GM21381 (cell line): ENCODE measurements at regions not wholly inside any gene's neighbourhood (a gene's known extent, or its start where the extent isn't known, plus 50 kb on each side); places are given as distances from the start of the nearest gene placed in this dataset.
"Not testable (repeated sequence)": the region's sequence is repeated elsewhere in the genome, so short reads cannot be mapped to it uniquely, and the experiment has no call there.

Experiments used
- ATAC-seq: cut with Tn5 transposase; IDR thresholded peaks from one replicate; pipeline ENCODE4 v1.9.1; 2021; ENCODE audit warnings: mild to moderate bottlenecking, moderate library complexity; ENCODE audit not compliant: unreplicated experiment

DNA sequence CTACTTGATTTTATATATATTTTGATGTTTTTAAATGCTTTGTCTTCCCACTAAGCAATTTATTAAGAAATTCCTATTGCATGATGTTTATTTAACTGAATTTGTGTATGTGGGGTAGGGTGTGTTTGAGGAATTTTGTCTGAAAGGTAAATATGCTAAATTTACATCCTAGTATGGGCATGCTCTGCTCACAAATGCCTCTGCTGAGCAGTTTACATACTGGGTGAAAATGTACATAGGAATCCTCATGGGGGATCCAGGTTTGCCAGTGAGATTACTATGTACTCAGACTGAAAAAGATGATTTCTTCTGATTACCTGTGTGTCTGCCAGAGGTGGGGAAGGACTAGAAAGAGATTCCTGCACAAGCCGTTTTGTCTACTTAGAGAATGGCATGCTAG is 126.6 kb downstream of the DISP1 start:
- no peak for ATAC-seq

DNA sequence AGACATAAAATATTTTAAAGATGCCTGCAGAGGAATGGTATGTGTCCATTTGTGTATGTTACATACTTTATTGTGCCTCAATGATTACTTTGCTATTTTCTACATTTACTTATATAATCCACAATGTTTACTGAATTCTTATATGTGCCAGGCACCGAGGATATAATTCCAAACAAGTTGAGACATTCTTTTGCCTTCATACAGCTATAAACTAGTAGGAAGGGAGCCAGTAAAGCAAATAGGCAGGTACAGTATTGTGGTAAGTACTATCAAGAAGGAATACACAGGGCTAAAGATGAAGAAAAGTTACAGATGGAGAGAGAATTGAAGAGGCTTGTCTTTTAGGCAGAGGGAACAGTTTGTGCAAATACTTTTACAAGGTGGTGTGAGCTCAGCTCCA is 131.6 kb downstream of the DISP1 start:
- ATAC-seq = no peak

DNA sequence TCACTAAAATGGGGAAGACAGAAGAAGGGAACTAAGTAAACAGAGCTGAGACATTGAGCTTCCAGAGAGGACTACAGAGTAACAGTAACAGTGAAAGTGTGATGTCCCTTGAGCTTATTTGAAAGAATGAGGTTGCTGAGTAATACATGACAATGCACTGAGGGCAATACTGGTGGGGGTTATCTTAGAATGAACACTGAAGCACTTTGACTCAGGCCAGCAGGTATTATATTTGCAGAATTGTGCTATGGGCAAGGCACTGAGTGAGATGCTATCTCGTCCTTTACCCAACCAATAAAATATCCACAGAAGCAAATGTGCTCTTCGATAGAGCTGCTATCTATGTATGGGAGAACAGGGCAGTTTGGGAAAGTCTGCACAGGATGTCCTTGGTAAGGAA is 133.2 kb downstream of the DISP1 start:
- ATAC-seq = no peak

DNA sequence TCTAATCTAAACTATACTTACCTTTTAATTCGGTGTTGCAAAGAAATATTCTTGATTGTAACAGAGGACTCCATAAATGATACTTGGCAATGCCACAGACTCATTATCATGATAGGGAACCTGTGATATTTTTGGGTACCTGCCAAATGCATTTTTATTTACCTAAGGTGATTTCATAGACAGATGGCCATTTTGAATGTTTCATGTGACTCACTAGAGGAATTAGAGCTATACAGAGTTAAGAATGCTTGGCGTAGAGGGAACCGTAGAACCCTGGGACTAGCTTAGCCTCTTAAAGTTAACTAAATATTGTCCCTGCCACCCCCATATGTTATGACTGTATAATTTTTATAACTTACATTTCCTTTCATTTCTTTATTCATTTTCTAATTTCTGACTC is 136.1 kb downstream of the DISP1 start:
- no peak for ATAC-seq

DNA sequence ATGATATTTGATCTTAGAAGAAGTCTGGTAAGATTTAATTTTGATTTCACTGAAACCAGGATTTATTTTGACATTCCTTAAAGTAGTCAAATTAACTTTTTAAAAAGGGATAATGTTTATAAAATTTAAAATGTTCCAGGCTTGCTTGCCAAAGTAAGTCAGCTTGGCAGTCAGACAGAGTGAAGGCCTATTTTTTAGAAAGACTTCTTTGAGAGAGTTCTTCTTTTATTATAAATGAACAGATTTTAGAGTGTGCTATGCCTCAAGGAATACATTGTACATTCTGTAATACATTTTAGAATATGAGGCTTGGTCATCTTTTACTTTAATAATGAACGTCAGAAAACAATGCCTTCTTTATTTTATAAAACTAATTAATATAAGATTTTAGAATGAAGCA is 138.7 kb downstream of the DISP1 start:
- ATAC-seq = no peak

GRCh38 chr1:222955964-222956363 is 141.1 kb downstream of the DISP1 start:
- ATAC-seq = no peak

- ATAC-seq = no peak
These were observed 141.8 kb downstream of the DISP1 start for GRCh38 chr1:222956601-222957000.

DNA sequence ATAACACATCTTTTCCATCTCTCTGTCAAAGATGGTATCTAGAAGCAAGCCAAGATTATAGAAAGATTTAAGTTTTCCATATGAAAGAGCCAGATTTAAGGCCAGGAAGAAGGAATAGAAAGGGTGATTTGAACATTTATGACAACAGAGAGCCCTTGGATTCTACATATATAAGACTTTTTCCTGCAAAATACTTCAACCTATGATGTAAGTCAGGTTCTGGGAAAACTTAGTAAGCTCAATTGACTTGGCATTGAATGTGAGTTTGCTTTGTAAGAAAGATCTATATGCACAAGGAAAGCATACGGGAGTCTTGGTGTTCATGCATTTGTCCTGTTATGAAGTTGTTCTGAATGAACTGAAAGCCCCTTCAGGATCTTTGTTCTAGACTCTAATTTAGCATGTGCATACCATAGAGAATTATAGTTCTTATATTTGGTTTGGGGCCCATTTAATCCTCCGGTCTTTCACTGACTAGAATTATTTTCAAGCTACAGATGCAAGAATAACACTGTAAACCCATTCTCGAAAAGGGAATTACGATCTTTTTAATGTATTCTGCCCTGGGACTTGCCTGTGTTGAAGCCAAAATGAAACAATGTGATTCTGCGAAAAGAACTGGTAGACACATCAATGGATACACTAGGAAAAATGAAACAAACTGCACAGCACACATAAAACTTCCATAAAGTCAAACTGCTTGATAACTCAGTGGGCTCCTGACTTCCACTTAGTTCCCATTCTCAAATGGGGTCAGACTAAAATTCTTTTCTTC is 152.8 kb downstream of the DISP1 start:
- no peak for ATAC-seq

DNA sequence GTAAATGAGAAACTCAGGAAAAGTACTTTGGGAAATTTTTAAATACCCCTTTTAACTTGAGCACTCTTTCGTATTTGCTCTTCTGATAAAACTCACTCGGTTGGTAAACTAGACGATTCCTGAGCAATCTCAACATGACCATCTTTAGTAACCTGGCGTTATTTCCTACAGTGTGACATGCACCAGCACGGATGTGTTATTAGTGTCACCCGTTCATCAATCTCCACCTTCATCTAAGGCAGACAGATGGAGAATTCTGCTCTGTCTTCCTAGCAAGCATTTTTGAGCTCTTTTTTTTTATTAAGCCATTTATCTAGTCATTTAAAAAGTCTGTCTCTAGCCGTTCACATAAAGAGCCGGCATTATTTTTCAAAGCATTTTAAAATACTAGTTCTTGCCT is 155.2 kb downstream of the DISP1 start:
- ATAC-seq = no peak

GRCh38 chr1:222970711-222971110 is 155.9 kb downstream of the DISP1 start:
- no peak for ATAC-seq

- ATAC-seq = no peak
These were observed 156.3 kb downstream of the DISP1 start for GRCh38 chr1:222971146-222971545.

- ATAC-seq = no peak
These were observed 158.7 kb downstream of the DISP1 start for GRCh38 chr1:222973561-222973960.

- ATAC-seq = no peak
These were observed 159.7 kb downstream of the DISP1 start for GRCh38 chr1:222974496-222974895.

DNA sequence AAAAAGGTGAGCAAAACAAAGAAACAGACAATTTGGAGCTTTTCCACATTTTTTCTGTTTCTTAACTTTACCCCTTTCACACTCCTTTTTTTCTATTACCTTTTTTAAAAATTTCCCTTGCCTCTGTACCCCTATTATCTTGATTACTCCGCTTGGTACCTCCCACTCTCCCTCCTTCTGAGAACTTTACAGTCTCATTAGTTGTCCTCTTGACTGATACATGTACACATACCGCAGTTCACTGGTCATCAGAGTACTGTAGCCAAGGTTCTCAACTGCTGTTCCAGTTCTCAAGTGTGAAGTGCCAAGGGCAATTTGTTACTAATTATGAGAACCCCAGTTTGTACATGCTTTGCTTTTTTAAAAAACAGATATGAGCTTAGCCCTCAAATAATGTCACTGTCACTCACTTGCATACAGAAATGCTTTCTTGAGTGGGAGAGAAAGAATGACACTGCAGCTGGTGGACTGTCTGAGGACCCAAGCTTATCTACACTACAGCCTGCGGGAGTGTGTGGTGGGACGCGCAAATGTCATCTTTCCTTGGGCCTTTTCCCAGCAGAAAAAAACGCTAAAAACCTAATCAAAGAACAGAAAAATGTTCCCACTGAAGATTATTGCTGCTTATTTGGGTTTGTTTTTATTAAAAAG is 160.8 kb downstream of the DISP1 start:
- ATAC-seq = no peak

DNA sequence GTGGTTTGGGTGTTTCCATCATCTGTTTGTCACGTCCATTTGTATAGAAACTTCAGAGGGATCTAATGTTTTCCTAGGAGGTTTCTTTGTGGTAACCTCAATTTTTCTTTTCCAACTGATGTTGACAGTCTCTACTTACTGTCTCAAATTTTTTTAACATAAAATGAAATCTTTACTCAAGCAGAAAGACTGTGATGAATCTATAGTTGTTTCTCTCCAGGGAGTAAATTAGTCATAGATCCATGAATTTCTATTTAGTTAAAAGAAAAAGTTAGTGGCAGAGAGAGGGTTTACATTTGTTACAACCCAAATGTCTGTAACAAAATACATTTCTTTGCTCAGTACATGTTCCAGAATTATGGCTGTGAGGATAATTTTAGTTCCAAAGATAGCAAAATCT is 161.6 kb downstream of the DISP1 start:
- ATAC-seq = no peak

GRCh38 chr1:222977294-222977693 is 162.5 kb downstream of the DISP1 start:
- ATAC-seq = not testable (repeated sequence)

DNA sequence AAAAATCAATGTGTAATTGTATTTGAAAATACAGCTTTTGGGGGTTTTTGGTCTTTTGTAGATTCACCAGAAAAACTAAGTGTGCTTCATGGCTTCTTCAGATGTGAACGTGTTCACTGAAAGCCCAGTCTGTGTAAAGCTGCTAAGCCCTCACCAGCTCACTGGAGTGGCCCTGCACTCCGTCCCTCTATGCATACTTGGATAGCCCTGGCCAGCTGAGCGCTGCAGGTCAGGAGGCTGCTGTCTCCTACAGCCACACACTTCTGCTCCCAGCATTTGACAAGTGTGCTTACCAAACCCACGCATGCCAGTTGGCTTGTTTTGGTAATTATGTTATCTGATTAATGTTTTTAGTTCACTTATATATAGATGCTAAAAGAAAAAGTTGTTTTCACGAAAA is 163.5 kb downstream of the TLR5 start:
- no peak for ATAC-seq

DNA sequence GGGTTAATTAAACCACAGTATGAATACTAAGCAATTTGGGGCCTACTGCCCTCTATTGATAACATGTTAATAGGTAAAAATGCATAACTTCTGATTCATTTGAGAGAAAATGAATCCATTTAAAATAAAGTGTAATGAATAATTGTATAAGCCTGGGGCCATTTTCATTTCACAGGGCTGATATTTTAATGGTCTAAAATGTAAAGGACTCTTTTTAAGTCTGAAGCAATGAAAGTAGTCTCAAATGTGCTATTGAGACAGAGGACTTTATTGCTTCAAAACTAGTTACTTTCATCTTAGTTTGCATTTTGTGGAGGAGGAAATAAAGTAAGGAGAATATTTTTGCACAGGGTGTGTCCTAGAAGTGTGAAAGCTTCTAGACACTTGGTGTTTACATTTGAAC is 155.4 kb downstream of the TLR5 start:
- ATAC-seq = no peak

DNA sequence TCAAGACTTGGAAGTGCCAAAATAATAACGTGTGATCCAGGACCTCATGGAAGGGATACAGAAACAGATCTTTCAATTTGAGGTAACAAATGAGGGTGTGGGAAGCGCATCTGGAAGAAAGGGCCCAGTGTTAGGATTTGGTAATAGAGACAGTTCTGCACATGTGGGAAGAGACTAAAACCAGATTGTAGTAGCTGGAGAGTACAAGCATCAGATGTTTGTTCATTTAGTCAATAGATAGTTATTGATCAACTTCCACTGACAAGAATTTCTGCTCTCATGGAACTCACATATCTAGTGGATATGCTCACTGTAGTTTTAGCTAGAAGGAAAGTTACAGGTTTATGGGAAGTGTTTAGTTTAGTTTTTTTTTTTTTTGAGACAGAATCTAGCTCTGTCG is 153.6 kb downstream of the TLR5 start:
- ATAC-seq = no peak

- ATAC-seq = no peak
These were observed 151.9 kb downstream of the TLR5 start for GRCh38 chr1:222991177-222991576.

DNA sequence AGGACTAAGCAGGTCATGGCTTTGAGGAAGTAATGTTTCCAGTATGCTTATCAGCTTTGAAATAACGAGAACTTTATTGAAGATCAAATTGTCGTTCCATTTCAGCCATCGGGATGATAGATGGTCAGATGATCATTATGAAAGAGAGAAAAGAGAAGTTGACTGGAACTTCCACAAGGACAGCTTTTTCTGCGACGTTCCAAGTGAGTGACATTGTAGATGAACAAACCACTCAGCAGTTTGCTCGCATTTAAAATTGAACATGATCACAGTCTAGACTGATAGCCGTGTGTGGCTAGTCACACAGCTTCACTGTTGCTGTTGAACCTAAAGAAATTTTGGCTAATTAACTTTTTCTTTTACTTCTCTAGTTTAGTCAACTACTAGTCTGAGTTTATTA is 151.1 kb downstream of the TLR5 start:
- ATAC-seq = no peak

DNA sequence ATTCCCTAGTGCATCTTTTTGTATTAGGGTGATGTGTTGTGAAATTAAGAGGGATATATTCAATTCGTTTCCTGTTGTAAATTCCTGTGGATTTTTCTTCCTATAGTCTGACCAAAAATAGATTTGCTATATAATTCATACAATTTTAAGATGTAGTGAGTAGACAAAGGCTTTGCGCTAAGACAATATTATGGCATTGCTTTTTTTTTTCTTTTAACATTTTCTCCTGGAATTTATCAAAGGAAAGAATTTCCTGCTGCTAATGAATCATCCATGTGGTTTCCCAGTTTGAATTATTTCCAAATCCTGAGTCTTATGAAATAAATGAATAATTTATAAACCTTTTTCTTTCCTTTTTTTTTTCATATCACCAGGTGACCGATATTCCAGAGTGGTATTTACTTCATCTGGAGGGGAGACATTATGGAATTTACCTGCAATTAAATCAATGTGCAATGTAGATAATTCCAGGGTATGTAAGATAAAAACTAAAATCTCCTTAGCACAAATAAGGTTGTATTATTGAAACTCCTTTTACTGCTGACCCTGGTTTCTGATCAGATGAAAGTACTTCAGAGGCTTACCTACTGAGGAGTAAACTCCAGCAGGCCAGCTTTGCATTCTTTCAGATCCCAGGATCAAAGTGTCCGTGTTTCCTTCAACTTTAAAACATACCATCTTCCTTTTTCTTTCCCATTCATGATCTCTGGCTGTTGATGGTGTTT is 148.4 kb downstream of the TLR5 start:
- ATAC-seq = no peak
